Left ventricle myocardium inferior (tissue), 1 donor: ENCODE measurements at regions not wholly inside any gene's neighbourhood (a gene's known extent, or its start where the extent isn't known, plus 50 kb on each side); places are given as distances from the start of the nearest gene placed in this dataset.

Experiments
- DNase-seq: peaks from one replicate; pipeline ENCODE4 v3.0.0-alpha.2; 2020
- H3K27ac ChIP-seq: fragments of 200-600 bp; replicated peaks from 2 replicates; pipeline ENCODE4 v1.8.0; 2021
- H3K27me3 ChIP-seq: fragments of 200-600 bp; 2 replicates; pipeline ENCODE4 v1.8.0; 2021; ENCODE audit warnings: low read depth
- H3K36me3 ChIP-seq: fragments of 200-600 bp; 2 replicates; pipeline ENCODE4 v1.8.0; 2021
- H3K4me1 ChIP-seq: fragments of 200-600 bp; 2 replicates; pipeline ENCODE4 v1.8.0; 2021
- H3K4me3 ChIP-seq: fragments of 200-600 bp; 2 replicates; pipeline ENCODE4 v1.8.0; 2021; ENCODE audit warnings: mild to moderate bottlenecking, moderate library complexity
- H3K9me3 ChIP-seq: fragments of 200-600 bp; replicated peaks from 2 replicates; pipeline ENCODE4 v1.8.0; 2021
- intact Hi-C: fragments of 100-400 bp; cut with micrococcal nuclease; formaldehyde crosslinking; loops from one replicate; pipeline ENCODE4 v1.11.0; 2022
- TF ChIP-seq, protein P1 (sequence below): fragments of 200-600 bp; IDR thresholded peaks from 2 replicates; pipeline ENCODE4 v1.8.0; 2021; ENCODE audit warnings: antibody characterized with exemption, mild to moderate bottlenecking, borderline replicate concordance
- donor health status: DM: no; HTN: yes; CAD: no; lungs with severe emphysema.

DNA sequence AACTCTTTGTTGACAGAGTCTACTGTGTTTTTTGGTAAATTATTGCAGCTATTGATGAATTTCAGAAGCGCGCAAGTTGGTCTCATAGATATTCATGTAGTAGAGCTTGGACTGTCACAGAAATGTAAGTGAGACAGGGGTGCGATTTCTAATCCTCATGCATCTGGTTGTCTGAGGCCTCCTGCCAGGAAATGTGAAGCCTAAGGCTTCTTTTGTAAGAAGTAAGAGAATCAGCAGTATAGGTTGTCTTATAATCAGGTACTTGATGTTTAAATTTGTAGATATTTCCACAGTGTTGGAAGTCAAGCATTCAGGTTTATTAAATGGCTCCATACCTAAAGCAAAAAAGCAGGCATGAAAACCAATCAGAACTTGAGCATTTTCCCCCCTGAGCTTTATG lies 332.9 kb upstream of the FMN2 start:
- H3K4me1 ChIP-seq = no peaks in the 10 kb centered on the region
- TF ChIP-seq, protein P1, sequence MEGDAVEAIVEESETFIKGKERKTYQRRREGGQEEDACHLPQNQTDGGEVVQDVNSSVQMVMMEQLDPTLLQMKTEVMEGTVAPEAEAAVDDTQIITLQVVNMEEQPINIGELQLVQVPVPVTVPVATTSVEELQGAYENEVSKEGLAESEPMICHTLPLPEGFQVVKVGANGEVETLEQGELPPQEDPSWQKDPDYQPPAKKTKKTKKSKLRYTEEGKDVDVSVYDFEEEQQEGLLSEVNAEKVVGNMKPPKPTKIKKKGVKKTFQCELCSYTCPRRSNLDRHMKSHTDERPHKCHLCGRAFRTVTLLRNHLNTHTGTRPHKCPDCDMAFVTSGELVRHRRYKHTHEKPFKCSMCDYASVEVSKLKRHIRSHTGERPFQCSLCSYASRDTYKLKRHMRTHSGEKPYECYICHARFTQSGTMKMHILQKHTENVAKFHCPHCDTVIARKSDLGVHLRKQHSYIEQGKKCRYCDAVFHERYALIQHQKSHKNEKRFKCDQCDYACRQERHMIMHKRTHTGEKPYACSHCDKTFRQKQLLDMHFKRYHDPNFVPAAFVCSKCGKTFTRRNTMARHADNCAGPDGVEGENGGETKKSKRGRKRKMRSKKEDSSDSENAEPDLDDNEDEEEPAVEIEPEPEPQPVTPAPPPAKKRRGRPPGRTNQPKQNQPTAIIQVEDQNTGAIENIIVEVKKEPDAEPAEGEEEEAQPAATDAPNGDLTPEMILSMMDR = no peak

GRCh38 chr1:239761509-239761908 lies 330.2 kb upstream of the FMN2 start:
- Histone ChIP-seq H3K36me3 (no peaks in the 10 kb centered on the region), H3K27me3 (no peaks in the 10 kb centered on the region)
- TF ChIP-seq, protein P1 = no peak

More for the DNA sequence above, 332.9 kb upstream of the FMN2 start:
- Histone ChIP-seq H3K36me3 (no peaks in the 10 kb centered on the region), H3K4me3 (no peak overlapping the region), H3K9me3 (no peaks in the 10 kb centered on the region), H3K27ac (no peak overlapping the region), H3K27me3 (no peaks in the 10 kb centered on the region)
- intact Hi-C loops = no loop called here
- no peak for DNase-seq

DNA sequence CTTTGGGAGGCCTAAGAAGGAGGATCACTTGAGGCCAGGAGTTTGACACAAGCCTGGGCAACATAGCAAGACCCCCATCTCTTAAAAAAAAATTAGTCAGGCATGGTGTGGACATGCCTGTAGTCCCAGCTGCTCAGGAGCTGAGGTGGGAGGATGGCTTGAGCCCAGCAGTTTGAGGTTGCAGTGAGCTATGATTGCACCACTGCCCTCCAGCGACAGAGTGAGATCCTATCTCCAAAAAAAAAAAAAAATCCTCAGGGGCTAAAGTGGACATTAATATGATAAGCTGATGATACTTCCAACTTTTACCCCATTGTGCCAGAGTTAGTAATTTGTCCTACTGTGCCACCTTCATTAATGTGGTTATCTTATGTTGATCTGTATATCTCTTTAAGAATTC lies 327.8 kb upstream of the FMN2 start:
- intact Hi-C loops = no loop called here
- Histone ChIP-seq H3K4me3 (no peak overlapping the region), H3K9me3 (no peaks in the 10 kb centered on the region), H3K27ac (no peak overlapping the region), H3K36me3 (no peaks in the 10 kb centered on the region), H3K27me3 (no peaks in the 10 kb centered on the region), H3K4me1 (no peaks in the 10 kb centered on the region)
- no peak for DNase-seq
- TF ChIP-seq, protein P1 = no peak

More at GRCh38 chr1:239761509-239761908, 330.2 kb upstream of the FMN2 start:
- no peaks in the 10 kb centered on the region for H3K9me3 ChIP-seq
- H3K27ac ChIP-seq = no peak overlapping the region
- H3K4me3 ChIP-seq = no peak overlapping the region
- no peak for DNase-seq
- intact Hi-C loops = no loop called here
- no peaks in the 10 kb centered on the region for H3K4me1 ChIP-seq

- Histone ChIP-seq H3K36me3 (no peaks in the 10 kb centered on the region), H3K9me3 (no peaks in the 10 kb centered on the region), H3K4me1 (no peaks in the 10 kb centered on the region), H3K4me3 (no peak overlapping the region), H3K27me3 (no peaks in the 10 kb centered on the region), H3K27ac (no peak overlapping the region)
- TF ChIP-seq, protein P1 = no peak
- intact Hi-C loops = no loop called here
- no peak for DNase-seq
These were observed 327.1 kb upstream of the FMN2 start for GRCh38 chr1:239764546-239764945.

- Histone ChIP-seq H3K4me3 (no peak overlapping the region), H3K9me3 (no peaks in the 10 kb centered on the region), H3K4me1 (no peaks in the 10 kb centered on the region), H3K27me3 (no peaks in the 10 kb centered on the region), H3K27ac (no peak overlapping the region), H3K36me3 (no peaks in the 10 kb centered on the region)
- intact Hi-C loops = no loop called here
- no peak for DNase-seq
- TF ChIP-seq, protein P1 = no peak
These were observed 326.5 kb upstream of the FMN2 start for GRCh38 chr1:239765163-239765562.

GRCh38 chr1:239771550-239771949 lies 320.1 kb upstream of the FMN2 start:
- intact Hi-C loops = no loop called here
- Histone ChIP-seq H3K36me3 (no peaks in the 10 kb centered on the region), H3K27ac (no peak overlapping the region), H3K4me1 (no peaks in the 10 kb centered on the region), H3K27me3 (no peaks in the 10 kb centered on the region), H3K9me3 (no peaks in the 10 kb centered on the region), H3K4me3 (no peak overlapping the region)
- TF ChIP-seq, protein P1 = no peak
- DNase-seq = no peak
